Urinary bladder (tissue), 3 donors: ENCODE measurements at regions not wholly inside any gene's neighbourhood (a gene's known extent, or its start where the extent isn't known, plus 50 kb on each side); places are given as distances from the start of the nearest gene placed in this dataset.

Source experiments
- DNase-seq: peaks from one replicate; pipeline ENCODE4 v3.0.0-alpha.2; 2015; ENCODE audit errors: extremely low spot score
- H3K27ac ChIP-seq: one replicate; pipeline ENCODE4 v1.5.1; 2013; ENCODE audit warnings: low read depth, mild to moderate bottlenecking, moderate library complexity
- H3K36me3 ChIP-seq: one replicate; pipeline ENCODE4 v1.6.1; 2013; ENCODE audit warnings: mild to moderate bottlenecking, moderate library complexity; ENCODE audit not compliant: insufficient read depth
- H3K4me1 ChIP-seq: one replicate; pipeline ENCODE4 v1.6.1; 2013; ENCODE audit warnings: mild to moderate bottlenecking, moderate library complexity; ENCODE audit not compliant: insufficient read depth
- H3K4me3 ChIP-seq: one replicate; pipeline ENCODE4 v1.5.1; 2013; ENCODE audit warnings: low read depth, low read length
- WGBS: extraction: QIAGEN DNeasy Blood & Tissue Kit; methylation state at CpG from one replicate; pipeline ENCODE4 v1.1.7; 2013; 5-methylcytosine and 5-hydroxymethylcytosine counted together
- donor health status: healthy with polysubstance abuse.
- donor health status: healthy.

DNA sequence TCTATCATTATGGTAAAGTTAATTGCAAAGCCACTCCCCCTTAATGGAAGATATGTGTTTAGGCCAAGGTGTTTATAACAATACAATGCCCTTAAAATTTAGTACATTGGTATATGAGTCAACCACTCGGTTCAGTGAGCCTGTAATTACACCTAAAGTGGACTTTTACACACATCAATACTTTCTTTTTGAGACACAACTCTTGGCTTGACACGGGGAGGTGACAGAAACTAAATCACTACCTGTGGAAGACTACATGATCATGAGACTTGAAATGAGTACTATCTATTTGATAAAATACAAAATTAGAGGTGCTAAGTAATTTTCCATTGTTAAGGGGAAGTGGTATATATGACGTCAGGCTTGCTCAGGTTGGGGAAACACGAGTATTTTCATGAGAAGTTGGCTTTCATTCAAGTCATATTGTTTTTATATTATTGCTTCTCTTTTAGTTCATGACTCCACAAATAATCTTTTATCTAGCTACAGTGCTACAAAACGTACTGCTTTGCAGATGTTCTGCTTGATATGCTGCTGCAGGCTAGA lies 918.3 kb downstream of the ARAP2 start:
- H3K36me3 ChIP-seq, result no peaks in the 10 kb centered on the region
- DNase-seq, result no peak
- no peak overlapping the region for H3K4me3 ChIP-seq
- 52% methylated on average over 5 of the region's 5 CpGs for WGBS
- no peaks in the 10 kb centered on the region for H3K4me1 ChIP-seq
- no peak overlapping the region for H3K27ac ChIP-seq

DNA sequence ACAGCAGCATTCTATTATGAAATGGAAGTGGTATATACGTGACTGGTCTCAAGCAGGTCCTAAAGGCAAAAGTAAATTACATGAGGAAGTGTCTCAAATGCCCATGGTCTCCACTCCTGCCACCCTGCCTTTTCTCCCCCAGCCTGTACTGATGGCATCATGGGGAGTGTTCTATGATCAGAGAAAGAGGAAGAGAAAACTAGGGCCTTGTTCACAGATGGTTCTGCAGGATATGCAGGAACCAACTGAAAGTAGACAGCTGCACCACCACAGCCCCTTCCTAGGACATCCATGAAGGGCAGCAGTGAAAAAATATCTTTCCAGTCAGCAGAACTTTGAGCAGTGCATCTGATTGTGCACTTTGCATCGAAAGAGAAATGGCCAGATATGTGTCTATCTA lies 901.5 kb downstream of the ARAP2 start:
- Histone ChIP-seq H3K36me3 (no peaks in the 10 kb centered on the region), H3K4me1 (no peaks in the 10 kb centered on the region), H3K4me3 (no peak overlapping the region), H3K27ac (no peak overlapping the region)
- WGBS, result 61% methylated on average over 2 of the region's 2 CpGs
- no peak for DNase-seq

DNA sequence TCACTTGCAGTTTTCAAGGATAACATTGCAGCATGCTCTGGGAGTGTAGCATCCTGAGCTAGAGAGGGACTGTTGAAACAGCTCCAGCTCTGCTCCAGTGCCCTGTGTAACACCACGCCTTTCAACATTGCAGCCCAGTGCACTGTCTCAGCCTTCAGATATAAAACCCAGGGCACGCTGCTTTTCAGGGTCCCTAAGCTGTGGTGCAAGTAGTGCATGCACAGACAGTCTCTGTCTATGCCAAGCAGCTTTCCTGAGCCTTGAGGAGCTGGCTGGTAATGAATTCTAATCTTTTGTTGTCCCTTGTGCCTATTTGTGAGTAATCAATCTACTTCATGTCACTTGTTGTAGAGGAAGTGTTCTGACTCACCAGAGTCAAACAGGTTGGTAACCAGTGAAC lies 897.0 kb downstream of the ARAP2 start:
- no peaks in the 10 kb centered on the region for H3K4me1 ChIP-seq
- no peak overlapping the region for H3K4me3 ChIP-seq
- 76% methylated on average over 2 of the region's 2 CpGs for WGBS
- no peak overlapping the region for H3K27ac ChIP-seq
- no peaks in the 10 kb centered on the region for H3K36me3 ChIP-seq
- DNase-seq, result no peak

DNA sequence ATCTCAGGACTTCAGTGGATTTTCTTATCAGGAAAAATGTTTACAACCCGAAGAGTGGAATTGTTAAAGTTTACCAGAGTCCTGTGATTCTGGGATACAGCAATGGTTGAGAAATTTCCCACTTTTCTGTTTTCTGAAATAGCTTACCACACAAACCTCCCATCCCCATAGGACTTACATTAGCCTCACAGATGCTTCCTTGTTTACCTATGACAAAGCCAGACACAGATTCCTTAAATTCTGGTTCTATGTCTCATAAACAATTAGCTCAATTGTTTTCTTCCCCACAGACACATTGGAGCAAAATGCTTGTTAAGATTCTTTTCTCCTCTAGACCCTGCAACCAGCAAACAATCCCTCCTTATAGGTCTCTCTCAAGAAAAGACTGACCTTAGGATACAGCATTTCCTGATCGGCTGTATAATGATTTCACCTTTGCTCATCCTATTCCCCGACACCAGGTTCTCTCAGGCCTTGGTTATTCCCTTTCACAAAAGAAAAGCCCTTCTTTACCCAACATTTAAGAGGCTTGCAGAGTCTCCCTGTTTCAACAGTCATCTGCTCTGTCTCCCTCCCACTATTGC lies 886.2 kb downstream of the ARAP2 start:
- DNase-seq, result no peak
- no peak overlapping the region for H3K27ac ChIP-seq
- no peaks in the 10 kb centered on the region for H3K36me3 ChIP-seq
- H3K4me1 ChIP-seq, result no peaks in the 10 kb centered on the region
- no peak overlapping the region for H3K4me3 ChIP-seq
- WGBS, result 32% methylated on average over 3 of the region's 3 CpGs

DNA sequence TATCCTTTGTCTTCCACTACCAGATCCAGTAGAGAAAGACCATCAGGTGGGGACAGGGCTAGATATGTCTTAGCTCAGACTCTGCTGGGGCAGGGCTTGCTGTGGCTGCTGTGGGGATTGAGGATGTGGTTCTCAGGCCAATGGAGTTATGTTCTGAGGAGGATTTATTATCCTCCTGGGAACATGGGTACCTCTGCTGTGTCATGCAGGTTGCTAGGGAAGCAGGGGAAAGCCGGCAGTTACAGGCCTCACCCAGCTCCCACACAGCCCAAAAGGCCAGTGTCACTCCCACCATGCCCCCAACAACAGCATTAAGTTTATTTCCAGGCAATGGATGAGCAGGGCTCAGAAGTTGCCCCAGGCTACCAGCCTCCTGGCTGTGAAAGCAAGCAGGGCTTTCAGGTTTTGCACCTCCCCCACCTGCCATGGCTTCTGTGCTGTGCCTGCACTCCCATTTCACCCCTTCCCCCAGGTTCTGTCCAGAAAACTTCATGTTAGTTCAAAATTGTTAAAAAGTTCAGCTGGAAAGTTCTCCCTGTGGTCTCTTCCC lies 879.9 kb downstream of the ARAP2 start:
- H3K4me3 ChIP-seq, result no peak overlapping the region
- WGBS, result 71% methylated on average over 1 of the region's 1 CpG
- DNase-seq, result no peak

DNA sequence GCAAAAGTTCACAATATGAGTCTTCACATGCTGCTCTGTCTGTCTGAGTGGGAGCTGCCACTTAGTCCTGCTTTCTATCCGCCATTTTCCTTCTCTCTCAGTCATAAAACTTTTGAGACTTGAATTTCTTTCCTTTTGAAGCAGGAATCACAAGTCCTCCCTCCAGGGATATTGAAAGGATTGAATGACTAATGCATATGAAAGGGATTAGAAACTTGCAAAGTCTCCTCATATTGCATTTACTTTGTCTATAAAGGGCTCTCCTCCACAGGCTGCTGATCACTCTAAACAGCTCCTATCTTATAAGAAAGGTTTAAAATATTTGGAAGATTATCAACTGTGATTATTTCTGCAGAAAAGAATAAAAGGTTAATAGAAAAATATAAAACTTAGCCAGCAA lies 879.1 kb downstream of the ARAP2 start:
- H3K36me3 ChIP-seq, result no peaks in the 10 kb centered on the region
- no peaks in the 10 kb centered on the region for H3K4me1 ChIP-seq
- WGBS, result 60% methylated on average over 1 of the region's 1 CpG
- no peak for DNase-seq
- H3K27ac ChIP-seq, result no peak overlapping the region
- H3K4me3 ChIP-seq, result no peak overlapping the region

More for the DNA sequence above, 879.9 kb downstream of the ARAP2 start:
- Histone ChIP-seq H3K36me3 (no peaks in the 10 kb centered on the region), H3K27ac (no peak overlapping the region), H3K4me1 (no peaks in the 10 kb centered on the region)

DNA sequence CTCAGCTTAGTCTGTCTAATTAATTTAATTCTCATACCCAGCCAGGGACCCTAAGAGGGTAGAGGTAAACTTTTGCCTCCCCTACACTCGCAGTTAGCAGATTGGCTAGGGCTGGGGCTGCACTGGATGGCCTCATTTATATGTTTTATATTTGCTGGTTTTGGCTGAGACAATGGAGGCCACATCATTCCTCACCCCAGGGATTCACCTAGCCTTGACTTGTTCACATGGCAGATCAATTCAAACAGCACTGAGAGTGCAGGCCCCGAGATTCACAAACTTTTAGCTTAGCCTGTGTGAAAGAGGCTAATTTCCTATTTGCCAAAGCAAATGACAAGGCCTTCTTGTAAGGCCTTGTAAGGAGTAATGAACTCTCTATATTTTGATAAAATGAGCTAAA lies 844.4 kb downstream of the ARAP2 start:
- no peak for DNase-seq
- Histone ChIP-seq H3K4me1 (no peaks in the 10 kb centered on the region), H3K27ac (no peak overlapping the region), H3K36me3 (no peaks in the 10 kb centered on the region), H3K4me3 (no peak overlapping the region)
- 73% methylated on average over 2 of the region's 2 CpGs for WGBS

DNA sequence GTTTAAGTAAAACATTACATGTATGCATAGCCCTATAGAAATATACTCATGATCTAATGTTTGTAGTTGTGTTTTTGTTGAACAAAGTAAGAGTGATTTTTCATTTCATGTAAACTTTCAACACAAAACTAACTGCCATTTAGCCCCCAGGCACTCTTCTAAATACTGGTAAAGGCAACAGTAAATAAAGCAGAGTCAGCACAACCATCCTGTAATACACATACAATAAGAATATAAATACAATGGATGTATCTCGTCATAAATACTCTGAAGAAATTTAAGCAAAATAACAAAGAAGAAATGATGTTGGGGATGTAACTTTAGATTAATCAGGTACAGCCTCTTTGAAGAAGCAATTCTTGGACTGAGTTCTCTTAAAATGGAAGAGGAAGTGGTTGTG lies 821.2 kb downstream of the ARAP2 start:
- no peak overlapping the region for H3K27ac ChIP-seq
- H3K4me1 ChIP-seq, result no peaks in the 10 kb centered on the region
- WGBS, result 87% methylated on average over 1 of the region's 1 CpG
- DNase-seq, result no peak
- H3K36me3 ChIP-seq, result no peaks in the 10 kb centered on the region
- H3K4me3 ChIP-seq, result no peak overlapping the region

DNA sequence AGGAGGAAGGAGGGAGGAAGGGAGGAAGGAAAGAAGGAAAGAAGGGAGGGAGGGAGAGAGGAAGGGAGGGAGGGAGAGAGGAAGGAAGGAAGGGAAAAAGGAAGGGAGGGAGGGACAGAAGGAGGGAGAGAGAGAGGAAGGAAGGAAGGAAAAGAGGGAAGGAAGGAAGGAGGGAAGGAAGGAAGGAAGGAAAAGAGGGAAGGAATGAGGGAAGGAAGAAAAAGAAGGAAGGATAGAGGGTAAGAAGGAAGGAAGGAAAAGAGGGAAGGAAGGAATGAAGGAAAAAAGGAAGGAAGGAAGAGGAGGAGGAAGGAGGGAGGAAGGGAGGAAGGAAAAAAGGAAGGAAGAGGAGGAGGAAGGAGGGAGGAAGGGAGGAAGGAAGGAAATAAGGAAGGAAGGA lies 796.8 kb downstream of the ARAP2 start:
- Histone ChIP-seq H3K36me3 (no peaks in the 10 kb centered on the region), H3K4me1 (no peaks in the 10 kb centered on the region), H3K27ac (no peak overlapping the region), H3K4me3 (no peak overlapping the region)
- DNase-seq, result no peak

DNA sequence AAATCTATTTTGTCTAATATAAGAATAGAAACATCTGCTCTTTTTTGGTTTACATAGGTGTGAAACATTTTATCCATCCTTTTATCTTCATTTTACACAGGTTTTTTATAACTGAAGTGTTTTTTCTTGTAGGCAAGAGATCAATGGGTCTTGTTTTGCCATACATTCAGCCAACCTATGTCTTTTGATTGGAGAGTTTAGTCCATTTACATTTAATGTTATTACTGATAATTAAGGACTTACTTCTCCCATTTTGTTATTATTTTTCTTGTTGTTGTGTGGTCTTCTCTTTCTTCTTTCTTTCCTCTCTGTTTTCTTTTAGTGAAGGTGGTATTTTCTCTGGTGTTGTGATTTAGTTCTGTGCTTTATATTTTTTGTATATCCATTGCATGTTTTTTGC lies 785.3 kb downstream of the ARAP2 start:
- Histone ChIP-seq H3K4me3 (no peak overlapping the region), H3K27ac (no peak overlapping the region), H3K36me3 (no peaks in the 10 kb centered on the region), H3K4me1 (no peaks in the 10 kb centered on the region)
- no peak for DNase-seq

DNA sequence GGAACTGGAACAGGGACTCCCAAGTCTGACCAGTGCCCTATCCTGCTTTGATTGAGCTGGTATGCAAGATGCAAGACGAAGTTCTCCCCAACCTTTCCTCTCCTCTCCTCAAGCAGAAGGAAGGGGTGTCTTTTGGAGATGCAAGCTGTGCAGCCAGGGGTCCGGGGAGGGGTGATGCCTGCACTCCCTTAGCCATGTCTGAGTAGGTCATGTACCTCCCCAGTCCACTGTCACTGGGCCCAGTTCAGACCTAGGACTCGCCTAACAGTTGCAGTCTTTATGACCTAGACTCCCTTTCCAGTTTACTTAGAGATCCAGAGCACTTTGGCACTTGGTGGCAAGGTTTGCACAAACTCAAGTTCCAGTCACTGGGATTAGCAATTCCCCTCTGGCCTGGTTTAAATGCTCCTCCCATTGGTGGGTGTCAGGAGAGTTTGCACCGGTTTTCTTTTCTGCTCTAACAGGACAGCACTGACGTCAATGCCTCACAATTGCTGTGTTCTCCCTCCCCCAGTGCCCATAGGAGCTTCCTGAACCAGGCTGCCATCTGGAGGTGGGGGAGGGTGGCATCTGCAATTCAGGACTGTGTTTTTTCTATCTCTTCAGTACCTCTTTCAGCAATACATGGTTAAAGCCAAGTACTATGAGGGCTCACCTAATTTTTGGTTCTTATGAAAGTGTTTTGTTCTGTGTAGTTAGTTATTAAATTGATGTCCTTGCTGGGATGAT lies 782.2 kb downstream of the ARAP2 start:
- Histone ChIP-seq H3K4me1 (no peaks in the 10 kb centered on the region), H3K36me3 (no peaks in the 10 kb centered on the region), H3K27ac (no peak overlapping the region), H3K4me3 (no peak overlapping the region)
- no peak for DNase-seq
- WGBS, result 70% methylated on average over 5 of the region's 5 CpGs

DNA sequence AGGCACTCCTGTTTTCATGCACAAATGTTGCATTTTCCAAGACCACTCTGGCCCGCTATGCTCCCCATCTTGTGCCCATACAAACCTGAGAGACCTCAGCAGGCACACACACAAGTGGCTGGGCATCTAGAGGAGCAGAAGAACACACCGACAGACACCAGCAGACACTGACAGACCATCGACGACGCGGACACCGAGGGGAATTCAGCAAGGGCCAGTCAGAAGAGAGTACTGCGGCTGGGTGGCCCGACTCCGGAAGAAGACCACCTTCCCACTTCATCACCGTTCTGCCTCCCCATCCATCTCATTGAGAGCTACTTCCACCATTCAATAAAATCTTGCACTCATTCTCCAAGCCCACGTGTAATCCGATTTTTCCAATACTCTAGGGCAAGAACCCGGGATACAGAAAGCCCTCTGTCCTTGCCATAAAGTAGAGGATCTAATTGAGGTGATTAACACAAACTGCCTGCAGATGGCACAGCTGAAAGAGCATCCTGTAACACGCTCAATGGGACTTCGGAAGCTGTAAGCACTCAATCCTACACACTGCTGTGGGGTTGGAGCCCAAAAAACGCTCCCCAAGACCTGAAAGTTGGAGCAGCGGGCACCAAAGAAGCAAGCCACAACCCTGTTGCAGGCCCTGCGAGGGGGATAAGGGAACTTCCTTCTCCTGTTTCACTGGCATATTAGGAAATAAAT lies 780.9 kb downstream of the ARAP2 start:
- WGBS, result 82% methylated on average over 19 of the region's 19 CpGs
- H3K4me1 ChIP-seq, result no peaks in the 10 kb centered on the region
- DNase-seq, result no peak
- H3K4me3 ChIP-seq, result no peak overlapping the region
- H3K27ac ChIP-seq, result no peak overlapping the region
- H3K36me3 ChIP-seq, result no peaks in the 10 kb centered on the region

DNA sequence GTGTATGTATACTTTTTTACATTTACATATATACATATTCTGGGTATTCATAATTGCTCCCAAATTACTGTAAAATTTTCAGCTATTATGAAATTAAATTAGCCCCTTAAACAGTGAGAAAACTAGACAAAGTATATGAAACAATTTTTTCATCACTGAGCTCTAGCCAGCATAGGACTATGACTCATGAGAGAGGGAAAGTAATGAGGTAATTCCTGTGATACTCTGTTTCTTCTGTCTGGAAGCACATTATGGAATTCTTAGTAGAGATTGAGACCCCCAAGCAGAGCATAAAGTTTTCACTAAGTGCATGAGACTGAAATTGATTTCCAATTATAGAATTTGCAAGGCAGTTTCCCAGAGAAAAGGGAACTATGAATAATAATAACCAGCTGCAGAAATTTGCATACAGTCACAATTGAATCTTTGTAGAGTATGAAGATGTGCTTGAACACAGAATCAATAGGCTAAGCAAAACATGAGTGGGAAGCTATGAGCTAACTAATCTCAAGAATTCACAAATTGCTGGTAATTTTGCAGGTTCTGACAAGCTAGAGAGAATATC lies 779.3 kb downstream of the ARAP2 start:
- no peak for DNase-seq
- Histone ChIP-seq H3K36me3 (no peaks in the 10 kb centered on the region), H3K27ac (no peak overlapping the region), H3K4me3 (no peak overlapping the region), H3K4me1 (no peaks in the 10 kb centered on the region)

DNA sequence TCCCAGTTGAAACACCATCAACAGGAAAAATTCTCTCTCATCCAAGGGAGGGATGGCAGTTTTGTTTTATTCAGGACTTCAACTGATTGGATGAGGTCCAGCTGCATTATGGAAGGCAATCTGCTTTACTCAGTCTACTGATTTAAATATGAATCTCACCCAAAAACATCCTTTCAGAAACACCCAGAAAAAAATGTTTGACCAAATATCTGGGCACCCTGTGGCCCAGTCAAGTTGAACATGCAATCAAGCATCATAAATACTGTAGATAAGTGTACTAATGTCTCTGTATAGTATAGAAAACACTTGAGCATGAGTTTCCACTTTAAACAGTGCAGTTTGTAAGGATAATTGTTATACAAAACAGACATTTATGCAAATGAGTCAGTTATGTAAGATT lies 753.2 kb downstream of the ARAP2 start:
- H3K27ac ChIP-seq, result no peak overlapping the region
- H3K4me1 ChIP-seq, result no peaks in the 10 kb centered on the region
- no peak for DNase-seq
- H3K36me3 ChIP-seq, result no peaks in the 10 kb centered on the region
- no peak overlapping the region for H3K4me3 ChIP-seq
